ENCODE measurements at regions not wholly inside any gene's neighbourhood (a gene's known extent, or its start where the extent isn't known, plus 50 kb on each side); places are given as distances from the start of the nearest gene placed in this dataset.

- no peak for DNase-seq (ENCODE audit: low read depth)
- H3K4me3 ChIP-seq (ENCODE audit: low read depth, low read length): no peak overlapping the region
- TF ChIP-seq POLR2A (IDR thresholded peaks at IDR 0.05; ENCODE audit: extremely low read depth, insufficient read length): no peak
- TF ChIP-seq MYC (IDR thresholded peaks at IDR 0.05; ENCODE audit: low read depth, low read length): no peak
- no peak for TF ChIP-seq CTCF (IDR thresholded peaks at IDR 0.05; ENCODE audit: low read depth, low read length)
- no peak for TF ChIP-seq MAX (IDR thresholded peaks at IDR 0.05; ENCODE audit: low read depth, low read length)
These were observed 270.2 kb upstream of the FOXG1 start for GRCh38 chr14:28496364-28496763.

- DNase-seq (ENCODE audit: low read depth): no peak
- TF ChIP-seq MYC (IDR thresholded peaks at IDR 0.05; ENCODE audit: low read depth, low read length) (no peak), CTCF (IDR thresholded peaks at IDR 0.05; ENCODE audit: low read depth, low read length) (no peak), POLR2A (IDR thresholded peaks at IDR 0.05; ENCODE audit: extremely low read depth, insufficient read length) (no peak), MAX (IDR thresholded peaks at IDR 0.05; ENCODE audit: low read depth, low read length) (no peak)
- H3K4me3 ChIP-seq (ENCODE audit: low read depth, low read length): no peak overlapping the region
These were observed 264.1 kb upstream of the FOXG1 start for GRCh38 chr14:28502517-28502916.

- no peak for DNase-seq (ENCODE audit: low read depth)
- H3K4me3 ChIP-seq (ENCODE audit: low read depth, low read length): no peak overlapping the region
- TF ChIP-seq MAX (IDR thresholded peaks at IDR 0.05; ENCODE audit: low read depth, low read length): no peak
- no peak for TF ChIP-seq MYC (IDR thresholded peaks at IDR 0.05; ENCODE audit: low read depth, low read length)
- no peak for TF ChIP-seq POLR2A (IDR thresholded peaks at IDR 0.05; ENCODE audit: extremely low read depth, insufficient read length)
- no peak for TF ChIP-seq CTCF (IDR thresholded peaks at IDR 0.05; ENCODE audit: low read depth, low read length)
These were observed 251.0 kb upstream of the FOXG1 start for GRCh38 chr14:28515571-28515970.

- H3K4me3 ChIP-seq (ENCODE audit: low read depth, low read length): no peak overlapping the region
- no peak for DNase-seq (ENCODE audit: low read depth)
- TF ChIP-seq MYC (IDR thresholded peaks at IDR 0.05; ENCODE audit: low read depth, low read length) (no peak), CTCF (IDR thresholded peaks at IDR 0.05; ENCODE audit: low read depth, low read length) (no peak)
These were observed 229.7 kb upstream of the FOXG1 start for GRCh38 chr14:28536889-28537288.

- TF ChIP-seq MYC (IDR thresholded peaks at IDR 0.05; ENCODE audit: low read depth, low read length) (no peak), POLR2A (IDR thresholded peaks at IDR 0.05; ENCODE audit: extremely low read depth, insufficient read length) (no peak), MAX (IDR thresholded peaks at IDR 0.05; ENCODE audit: low read depth, low read length) (no peak), CTCF (IDR thresholded peaks at IDR 0.05; ENCODE audit: low read depth, low read length) (no peak)
- no peak for DNase-seq (ENCODE audit: low read depth)
- no peak overlapping the region for H3K4me3 ChIP-seq (ENCODE audit: low read depth, low read length)
These were observed 224.5 kb upstream of the FOXG1 start for GRCh38 chr14:28542040-28542439.

GRCh38 chr14:28565345-28565744 lies 201.2 kb upstream of the FOXG1 start:
- no peak overlapping the region for H3K4me3 ChIP-seq (ENCODE audit: low read depth, low read length)
- no peak for DNase-seq (ENCODE audit: low read depth)
- TF ChIP-seq CTCF (IDR thresholded peaks at IDR 0.05; ENCODE audit: low read depth, low read length) (no peak), POLR2A (IDR thresholded peaks at IDR 0.05; ENCODE audit: extremely low read depth, insufficient read length) (no peak), MYC (IDR thresholded peaks at IDR 0.05; ENCODE audit: low read depth, low read length) (no peak), MAX (IDR thresholded peaks at IDR 0.05; ENCODE audit: low read depth, low read length) (no peak)
